PFSK-1 (cell line): ENCODE measurements at regions not wholly inside any gene's neighbourhood (a gene's known extent, or its start where the extent isn't known, plus 50 kb on each side); places are given as distances from the start of the nearest gene placed in this dataset.

Experiments used
- POLR2AphosphoS5 ChIP-seq: IDR thresholded peaks from 2 replicates; pipeline ENCODE4 v1.6.1; 2012; ENCODE audit warnings: low read depth, mild to moderate bottlenecking, control low read depth, low read length, moderate library complexity
- SIN3A ChIP-seq: IDR thresholded peaks from 2 replicates; pipeline ENCODE4 v1.6.1; 2012; ENCODE audit warnings: mild to moderate bottlenecking, low read length, moderate library complexity, borderline replicate concordance; ENCODE audit not compliant: insufficient read depth
- TF ChIP-seq, protein P1 (sequence below), 2 experiments: IDR thresholded peaks; 2 replicates each; pipeline versions ENCODE4 v1.6.1 to v1.8.0; 2011 to 2012; ENCODE audit warnings: low read depth in 2 of 2, low read length in 2 of 2, control low read depth in 1 of 2, inconsistent platforms in 1 of 2, mild to moderate bottlenecking in 1 of 2, moderate library complexity in 1 of 2; ENCODE audit not compliant: insufficient read depth in 1 of 2

GRCh38 chr10:90042075-90042474 lies 340.7 kb downstream of the KIF20B start:
- no peak for TF ChIP-seq POLR2AphosphoS5
- no peak for TF ChIP-seq SIN3A
- TF ChIP-seq, protein P1, sequence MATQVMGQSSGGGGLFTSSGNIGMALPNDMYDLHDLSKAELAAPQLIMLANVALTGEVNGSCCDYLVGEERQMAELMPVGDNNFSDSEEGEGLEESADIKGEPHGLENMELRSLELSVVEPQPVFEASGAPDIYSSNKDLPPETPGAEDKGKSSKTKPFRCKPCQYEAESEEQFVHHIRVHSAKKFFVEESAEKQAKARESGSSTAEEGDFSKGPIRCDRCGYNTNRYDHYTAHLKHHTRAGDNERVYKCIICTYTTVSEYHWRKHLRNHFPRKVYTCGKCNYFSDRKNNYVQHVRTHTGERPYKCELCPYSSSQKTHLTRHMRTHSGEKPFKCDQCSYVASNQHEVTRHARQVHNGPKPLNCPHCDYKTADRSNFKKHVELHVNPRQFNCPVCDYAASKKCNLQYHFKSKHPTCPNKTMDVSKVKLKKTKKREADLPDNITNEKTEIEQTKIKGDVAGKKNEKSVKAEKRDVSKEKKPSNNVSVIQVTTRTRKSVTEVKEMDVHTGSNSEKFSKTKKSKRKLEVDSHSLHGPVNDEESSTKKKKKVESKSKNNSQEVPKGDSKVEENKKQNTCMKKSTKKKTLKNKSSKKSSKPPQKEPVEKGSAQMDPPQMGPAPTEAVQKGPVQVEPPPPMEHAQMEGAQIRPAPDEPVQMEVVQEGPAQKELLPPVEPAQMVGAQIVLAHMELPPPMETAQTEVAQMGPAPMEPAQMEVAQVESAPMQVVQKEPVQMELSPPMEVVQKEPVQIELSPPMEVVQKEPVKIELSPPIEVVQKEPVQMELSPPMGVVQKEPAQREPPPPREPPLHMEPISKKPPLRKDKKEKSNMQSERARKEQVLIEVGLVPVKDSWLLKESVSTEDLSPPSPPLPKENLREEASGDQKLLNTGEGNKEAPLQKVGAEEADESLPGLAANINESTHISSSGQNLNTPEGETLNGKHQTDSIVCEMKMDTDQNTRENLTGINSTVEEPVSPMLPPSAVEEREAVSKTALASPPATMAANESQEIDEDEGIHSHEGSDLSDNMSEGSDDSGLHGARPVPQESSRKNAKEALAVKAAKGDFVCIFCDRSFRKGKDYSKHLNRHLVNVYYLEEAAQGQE (IDR thresholded peaks at IDR 0.05; ENCODE audit: insufficient read depth in 1 of 2, low read depth in 2 of 2, low read length in 2 of 2): no peak
